ENCODE measurements at regions not wholly inside any gene's neighbourhood (a gene's known extent, or its start where the extent isn't known, plus 50 kb on each side); places are given as distances from the start of the nearest gene placed in this dataset.

DNA sequence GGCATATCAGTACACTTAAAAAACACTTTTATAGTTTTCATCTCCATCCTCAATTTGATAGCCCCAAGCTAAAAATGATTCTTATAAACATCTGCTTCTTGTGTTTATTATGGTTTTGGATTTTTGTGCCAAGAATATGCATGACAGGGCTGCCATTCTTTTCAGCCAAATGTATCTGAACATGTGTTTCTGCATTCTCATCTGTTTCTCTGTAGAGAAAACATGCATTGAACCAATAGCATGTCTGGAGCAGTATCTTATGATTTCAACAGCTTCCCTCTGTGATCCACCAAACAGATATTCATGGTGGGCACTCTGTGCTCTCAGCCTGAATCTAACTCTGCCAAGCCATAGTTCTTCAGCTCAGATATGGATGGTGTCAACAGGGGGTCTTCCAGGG is 99.3 kb upstream of the ERCC6L2 start:
- no peak overlapping the region for H3K27ac Mint-ChIP-seq
- intact Hi-C loops (cut with micrococcal nuclease), result no loop called here
- H3K36me3 Mint-ChIP-seq (ENCODE audit: low read depth), result no peaks in the 10 kb centered on the region
- peaks cover 23% of the 10 kb centered on the region for H3K27me3 Mint-ChIP-seq
- H3K4me1 Mint-ChIP-seq (ENCODE audit: low read depth), result no peaks in the 10 kb centered on the region
- H3K4me3 Mint-ChIP-seq, result no peak overlapping the region
- H3K9me3 Mint-ChIP-seq, result no peaks in the 10 kb centered on the region

DNA sequence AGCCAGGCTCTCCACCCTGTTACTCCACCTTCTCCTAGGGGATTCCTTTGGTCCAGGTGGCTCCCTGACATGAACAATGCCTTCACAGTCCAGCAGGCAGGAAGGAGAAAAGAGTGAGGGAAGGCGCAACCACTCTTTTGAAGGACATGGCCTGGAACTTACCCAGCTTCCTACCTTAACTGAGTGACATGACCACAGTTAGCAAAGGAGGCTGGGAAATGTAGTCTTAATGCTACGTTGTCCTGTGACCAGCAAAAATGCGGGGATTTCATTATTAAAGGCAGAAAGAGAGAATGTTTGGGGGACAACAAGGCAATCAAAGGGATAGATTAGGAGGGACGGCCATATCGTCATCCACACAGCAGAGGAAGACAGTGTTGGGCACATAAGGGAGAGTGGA is 100.3 kb upstream of the ERCC6L2 start:
- H3K27ac Mint-ChIP-seq, result no peak overlapping the region
- H3K27me3 Mint-ChIP-seq, result peaks cover 29% of the 10 kb centered on the region
- H3K9me3 Mint-ChIP-seq, result no peaks in the 10 kb centered on the region
- H3K4me3 Mint-ChIP-seq, result no peak overlapping the region
- H3K4me1 Mint-ChIP-seq (ENCODE audit: low read depth), result no peaks in the 10 kb centered on the region
- intact Hi-C loops (cut with micrococcal nuclease), result no loop called here
- no peaks in the 10 kb centered on the region for H3K36me3 Mint-ChIP-seq (ENCODE audit: low read depth)

DNA sequence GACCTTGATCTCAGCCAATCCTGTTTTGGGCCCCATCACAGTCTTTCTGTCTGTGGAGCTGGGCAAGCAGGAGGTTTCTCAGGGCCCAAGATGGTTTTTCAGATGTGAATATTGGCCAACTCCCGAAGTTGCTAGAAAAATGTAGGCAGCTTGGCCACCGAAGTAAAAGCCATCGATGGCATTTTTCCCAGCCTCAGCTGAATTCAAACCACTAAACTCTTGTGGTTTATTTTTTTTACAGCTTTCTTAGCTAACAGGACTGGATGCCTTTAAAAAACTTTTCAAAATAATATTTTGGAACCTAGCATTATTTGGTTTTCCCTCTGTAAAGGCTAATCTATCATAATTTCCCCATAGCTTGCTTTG is 102.5 kb upstream of the ERCC6L2 start:
- no peak overlapping the region for H3K4me3 Mint-ChIP-seq
- peaks cover 29% of the 10 kb centered on the region for H3K27me3 Mint-ChIP-seq
- no peaks in the 10 kb centered on the region for H3K4me1 Mint-ChIP-seq (ENCODE audit: low read depth)
- intact Hi-C loops (cut with micrococcal nuclease), result no loop called here
- H3K9me3 Mint-ChIP-seq, result no peaks in the 10 kb centered on the region
- no peaks in the 10 kb centered on the region for H3K36me3 Mint-ChIP-seq (ENCODE audit: low read depth)
- H3K27ac Mint-ChIP-seq, result no peak overlapping the region

DNA sequence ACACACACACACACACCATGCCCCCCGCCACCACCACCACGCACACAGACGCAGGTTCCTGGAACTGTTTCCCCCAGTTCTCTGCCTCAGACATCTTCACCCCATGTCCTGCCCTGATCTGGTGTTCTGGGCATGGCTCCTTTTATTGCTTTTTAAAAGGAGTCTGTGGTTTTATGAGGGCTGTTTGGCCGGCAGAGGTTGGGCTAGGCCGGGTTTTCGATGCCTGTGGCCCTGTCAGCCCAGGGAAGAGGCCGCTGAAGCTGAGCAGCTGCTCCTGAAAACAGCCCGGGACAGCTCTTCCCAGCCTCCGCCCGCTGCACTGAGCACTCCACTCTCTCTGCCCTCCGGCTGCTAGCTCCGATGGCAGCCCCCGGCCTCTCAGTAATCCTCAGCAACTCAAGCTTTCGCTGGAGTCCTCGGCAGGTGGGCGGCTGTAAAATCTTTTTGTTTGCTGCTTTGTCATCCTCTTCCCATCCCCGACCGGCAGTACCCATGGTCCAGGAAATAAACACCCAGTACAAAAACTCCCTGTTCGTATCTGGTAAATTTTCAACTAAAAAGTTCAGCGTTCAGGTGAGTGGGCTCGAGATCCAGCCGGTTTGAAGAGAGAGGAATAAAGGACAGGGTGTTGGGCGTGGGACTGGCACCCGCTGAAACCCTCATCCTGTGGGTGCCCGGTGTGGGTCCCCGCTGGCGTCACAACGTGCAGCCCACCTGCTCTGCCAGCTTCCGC is 103.0 kb upstream of the ERCC6L2 start:
- intact Hi-C loops (cut with micrococcal nuclease), result no loop called here
- Mint-ChIP-seq H3K4me3 (no peak overlapping the region), H3K36me3 (ENCODE audit: low read depth) (no peaks in the 10 kb centered on the region), H3K4me1 (ENCODE audit: low read depth) (no peaks in the 10 kb centered on the region), H3K27ac (no peak overlapping the region), H3K27me3 (peaks cover 29% of the 10 kb centered on the region), H3K9me3 (no peaks in the 10 kb centered on the region)

DNA sequence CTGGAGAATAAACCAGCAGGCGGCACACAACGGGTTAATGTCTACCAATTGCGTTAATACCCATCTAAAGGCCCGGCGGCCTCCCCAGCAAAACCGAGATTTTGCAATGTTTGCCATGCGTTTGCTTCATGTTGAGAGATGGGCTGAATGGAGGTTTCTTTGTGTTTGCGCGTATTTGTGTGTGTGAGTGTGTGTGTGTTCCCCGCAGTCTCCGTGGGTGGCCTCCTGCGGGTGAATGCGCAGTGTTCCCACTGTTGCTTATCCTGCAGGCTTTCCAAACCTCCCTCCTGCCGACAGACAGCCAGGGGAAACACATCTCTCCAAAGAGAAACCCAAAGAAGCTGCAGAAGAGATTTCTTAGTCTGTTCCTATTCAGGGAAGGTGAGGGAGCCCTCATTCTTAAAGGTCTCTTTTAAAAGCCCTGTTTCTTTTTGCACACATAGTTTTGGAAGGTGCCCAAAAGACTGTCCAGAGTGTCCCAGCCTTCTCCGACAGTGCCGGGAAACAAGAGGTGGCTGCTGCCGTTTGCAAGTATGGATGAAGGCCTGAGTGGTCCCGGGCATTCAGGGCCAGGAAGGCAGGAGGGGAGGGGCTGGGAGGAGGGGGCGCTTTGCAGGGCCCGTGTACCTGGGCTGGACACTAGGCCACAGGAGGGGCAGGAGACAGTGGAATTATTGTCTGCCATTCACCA is 103.8 kb upstream of the ERCC6L2 start:
- H3K27ac Mint-ChIP-seq, result no peak overlapping the region
- intact Hi-C loops (cut with micrococcal nuclease), result no loop called here
- no peaks in the 10 kb centered on the region for H3K36me3 Mint-ChIP-seq (ENCODE audit: low read depth)
- no peak overlapping the region for H3K4me3 Mint-ChIP-seq
- peaks cover 28% of the 10 kb centered on the region for H3K27me3 Mint-ChIP-seq
- H3K9me3 Mint-ChIP-seq, result no peaks in the 10 kb centered on the region
- H3K4me1 Mint-ChIP-seq (ENCODE audit: low read depth), result no peaks in the 10 kb centered on the region

DNA sequence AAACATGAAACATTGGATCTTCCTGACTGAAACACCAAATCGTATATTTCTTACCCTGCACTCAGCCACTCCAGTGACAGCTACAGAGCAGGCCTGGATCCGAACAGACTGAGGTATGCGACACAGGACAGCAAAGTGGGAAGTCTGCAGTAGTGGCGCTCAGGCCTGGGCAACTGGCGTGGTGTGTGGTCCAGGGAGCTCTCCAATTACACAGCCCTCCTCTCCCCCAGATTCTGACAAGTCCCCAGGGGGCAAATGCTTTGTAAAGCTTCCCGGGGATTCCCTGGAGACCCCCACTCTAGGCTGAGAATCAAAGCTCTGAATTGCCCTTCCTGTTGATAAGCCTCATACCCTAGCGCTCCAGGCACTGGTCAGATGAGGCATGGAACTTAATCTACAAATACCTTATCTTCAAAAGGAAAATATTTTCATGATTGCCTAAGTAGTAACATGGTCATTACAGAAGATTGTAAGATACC is 104.8 kb upstream of the ERCC6L2 start:
- no peaks in the 10 kb centered on the region for H3K9me3 Mint-ChIP-seq
- H3K4me1 Mint-ChIP-seq (ENCODE audit: low read depth), result no peaks in the 10 kb centered on the region
- no peaks in the 10 kb centered on the region for H3K36me3 Mint-ChIP-seq (ENCODE audit: low read depth)
- H3K4me3 Mint-ChIP-seq, result no peak overlapping the region
- H3K27ac Mint-ChIP-seq, result no peak overlapping the region
- peaks cover 28% of the 10 kb centered on the region for H3K27me3 Mint-ChIP-seq
- intact Hi-C loops (cut with micrococcal nuclease), result no loop called here

DNA sequence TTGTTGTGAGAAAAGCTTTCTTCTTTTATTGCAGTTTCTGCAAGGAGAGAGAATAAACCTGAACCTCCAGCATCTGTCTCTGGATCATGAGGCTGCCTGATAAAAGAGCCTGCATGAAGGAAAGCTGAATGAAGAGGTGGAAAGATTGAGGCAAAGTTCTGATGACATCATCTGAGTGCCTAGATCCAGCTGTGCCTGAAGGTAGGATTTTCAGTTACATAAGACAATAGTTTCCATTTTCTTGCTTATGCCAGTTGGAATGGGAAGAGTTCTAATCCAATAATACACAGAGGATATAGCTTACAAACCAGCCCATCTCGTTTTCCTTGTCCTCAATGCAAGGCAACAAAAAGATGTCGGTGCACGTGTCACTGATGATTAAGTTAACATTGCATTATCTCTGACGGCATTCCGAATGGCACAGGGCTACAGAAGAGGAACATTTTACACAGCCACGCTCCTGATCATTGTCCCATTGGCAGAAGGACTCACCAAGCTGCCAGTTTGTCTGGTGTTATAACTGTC is 105.5 kb upstream of the ERCC6L2 start:
- H3K9me3 Mint-ChIP-seq, result no peaks in the 10 kb centered on the region

DNA sequence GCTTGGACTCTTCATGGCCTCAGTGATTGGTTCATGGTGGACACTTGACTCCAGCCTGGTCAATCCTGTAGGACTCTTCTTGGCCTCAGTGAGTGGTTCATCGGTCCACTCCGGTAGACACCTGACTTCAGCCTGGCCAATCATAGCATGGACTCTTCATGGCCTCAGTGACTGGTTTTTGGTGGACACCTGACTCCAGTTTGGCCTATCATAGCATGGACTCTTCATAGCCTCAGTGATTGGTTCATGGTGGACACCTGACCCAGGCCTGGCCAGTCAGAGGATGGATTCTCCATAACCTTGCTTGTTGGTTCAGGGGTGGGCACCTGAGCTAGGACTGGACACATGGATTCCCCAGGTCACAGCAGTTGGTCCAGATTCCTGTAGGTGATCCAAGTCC is 106.0 kb upstream of the ERCC6L2 start:
- Mint-ChIP-seq H3K4me3 (no peak overlapping the region), H3K27me3 (peaks cover 25% of the 10 kb centered on the region), H3K27ac (no peak overlapping the region), H3K9me3 (no peaks in the 10 kb centered on the region), H3K4me1 (ENCODE audit: low read depth) (no peaks in the 10 kb centered on the region), H3K36me3 (ENCODE audit: low read depth) (no peaks in the 10 kb centered on the region)
- intact Hi-C loops (cut with micrococcal nuclease), result no loop called here

More for the DNA sequence above, 105.5 kb upstream of the ERCC6L2 start:
- Mint-ChIP-seq H3K4me3 (no peak overlapping the region), H3K27me3 (peaks cover 28% of the 10 kb centered on the region), H3K4me1 (ENCODE audit: low read depth) (no peaks in the 10 kb centered on the region), H3K36me3 (ENCODE audit: low read depth) (no peaks in the 10 kb centered on the region), H3K27ac (no peak overlapping the region)
- intact Hi-C loops (cut with micrococcal nuclease), result no loop called here

DNA sequence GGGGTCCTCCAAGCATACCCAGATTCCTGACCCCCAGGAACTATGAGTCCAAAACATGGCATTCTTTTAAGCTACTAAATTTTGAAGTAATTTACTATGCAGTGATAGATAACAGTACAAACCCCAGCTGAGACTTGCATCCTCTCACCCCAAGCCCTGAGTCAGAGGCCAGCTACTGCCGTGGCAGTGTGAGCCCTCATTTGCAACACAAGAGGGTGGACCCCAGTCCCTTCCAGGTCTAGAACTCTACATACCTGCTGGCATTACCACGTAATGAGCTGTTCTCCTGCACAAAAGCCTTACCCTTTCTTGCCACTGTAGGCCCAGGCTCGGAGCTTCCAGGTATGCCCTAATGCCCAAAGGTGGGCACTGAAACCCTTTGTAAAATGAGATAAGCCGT is 108.6 kb upstream of the ERCC6L2 start:
- peaks cover 12% of the 10 kb centered on the region for H3K27me3 Mint-ChIP-seq
- no peaks in the 10 kb centered on the region for H3K4me1 Mint-ChIP-seq (ENCODE audit: low read depth)
- no peak overlapping the region for H3K27ac Mint-ChIP-seq
- no peak overlapping the region for H3K4me3 Mint-ChIP-seq
- no peaks in the 10 kb centered on the region for H3K9me3 Mint-ChIP-seq
- intact Hi-C loops (cut with micrococcal nuclease), result no loop called here
- no peaks in the 10 kb centered on the region for H3K36me3 Mint-ChIP-seq (ENCODE audit: low read depth)

DNA sequence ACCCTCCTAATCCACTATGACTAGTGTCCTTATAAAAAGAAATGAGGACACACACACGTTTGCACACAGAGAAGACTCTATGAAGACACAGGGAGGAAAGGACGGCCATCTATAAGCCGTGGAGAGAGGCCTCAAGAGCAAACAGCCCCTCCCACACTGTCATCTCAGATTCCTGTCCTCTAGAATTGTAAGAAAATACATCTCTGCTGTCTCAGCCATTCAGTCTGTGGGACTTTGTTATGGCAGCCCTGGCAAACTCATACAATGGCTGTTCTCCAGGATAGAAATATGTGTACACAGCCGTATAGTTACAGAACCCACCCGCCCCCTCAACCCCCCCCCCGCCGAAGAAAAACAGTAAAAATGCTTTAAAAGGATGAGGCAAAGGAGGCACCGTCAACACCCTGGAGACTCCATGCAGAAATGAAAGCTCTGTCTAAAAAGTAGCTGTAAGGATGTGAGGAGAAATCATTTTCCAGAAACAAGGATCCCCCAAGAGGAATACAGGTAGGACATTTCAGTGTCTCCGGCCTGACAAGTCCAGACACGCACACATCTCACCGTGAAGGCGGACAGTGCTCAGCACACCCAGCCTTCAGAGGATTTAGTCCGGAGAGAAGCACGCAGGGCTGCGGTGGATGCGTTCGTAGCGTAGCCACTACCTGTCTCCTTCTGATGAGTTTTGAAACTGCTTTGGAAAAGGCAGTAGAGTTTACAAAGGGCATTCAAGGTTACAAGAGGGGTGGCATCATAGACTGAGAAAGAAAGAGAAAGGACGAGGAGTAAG is 110.8 kb upstream of the ERCC6L2 start:
- no peak overlapping the region for H3K27ac Mint-ChIP-seq
- H3K9me3 Mint-ChIP-seq, result no peaks in the 10 kb centered on the region
- H3K4me3 Mint-ChIP-seq, result no peak overlapping the region
- intact Hi-C loops (cut with micrococcal nuclease), result no loop called here
- no peaks in the 10 kb centered on the region for H3K4me1 Mint-ChIP-seq (ENCODE audit: low read depth)
- H3K36me3 Mint-ChIP-seq (ENCODE audit: low read depth), result no peaks in the 10 kb centered on the region
- H3K27me3 Mint-ChIP-seq, result peaks cover 2% of the 10 kb centered on the region

DNA sequence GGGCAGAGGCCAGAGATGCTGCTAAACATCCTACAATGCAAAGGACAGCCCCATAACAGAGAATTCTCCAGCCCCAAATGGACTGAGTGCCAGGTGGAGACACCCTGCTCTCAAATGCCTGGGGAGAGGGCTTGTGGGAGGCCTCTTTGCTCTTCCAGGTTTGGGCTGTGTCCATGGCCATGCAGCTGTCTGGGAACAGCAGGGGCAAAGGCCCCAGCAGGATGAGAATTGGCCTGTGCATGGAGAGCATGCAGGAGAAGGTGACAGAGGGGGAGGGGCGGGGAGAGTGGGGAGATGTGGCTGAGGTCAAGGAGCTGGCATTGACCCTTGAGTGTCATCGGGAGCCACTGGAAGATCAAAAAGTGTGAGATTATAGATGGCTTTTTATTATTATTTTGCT is 111.5 kb upstream of the ERCC6L2 start:
- Mint-ChIP-seq H3K4me3 (no peak overlapping the region), H3K9me3 (no peaks in the 10 kb centered on the region), H3K4me1 (ENCODE audit: low read depth) (no peaks in the 10 kb centered on the region), H3K27ac (no peak overlapping the region), H3K36me3 (ENCODE audit: low read depth) (no peaks in the 10 kb centered on the region), H3K27me3 (peaks cover 2% of the 10 kb centered on the region)
- intact Hi-C loops (cut with micrococcal nuclease), result no loop called here

DNA sequence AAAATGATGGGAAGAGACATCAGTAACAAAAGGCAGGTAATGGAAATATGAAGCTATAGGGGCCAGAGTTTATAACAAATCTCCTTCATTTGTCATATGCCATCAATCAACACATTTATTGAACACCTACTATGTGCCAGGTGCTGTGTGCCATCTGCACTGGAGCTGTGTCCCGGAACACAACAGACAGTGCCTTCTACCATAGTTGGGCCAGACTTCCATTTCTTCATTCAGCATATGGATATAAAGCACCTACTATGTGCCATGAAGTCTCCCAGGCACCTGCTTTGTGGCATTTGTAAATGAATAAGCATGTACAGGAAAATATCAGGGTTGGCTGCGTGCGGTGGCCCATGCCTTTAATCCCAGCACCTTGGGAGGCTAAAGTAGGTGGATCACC is 112.5 kb upstream of the ERCC6L2 start:
- peaks cover 2% of the 10 kb centered on the region for H3K27me3 Mint-ChIP-seq
- intact Hi-C loops (cut with micrococcal nuclease), result no loop called here
- no peaks in the 10 kb centered on the region for H3K4me1 Mint-ChIP-seq (ENCODE audit: low read depth)
- H3K27ac Mint-ChIP-seq, result no peak overlapping the region
- H3K9me3 Mint-ChIP-seq, result no peaks in the 10 kb centered on the region
- no peaks in the 10 kb centered on the region for H3K36me3 Mint-ChIP-seq (ENCODE audit: low read depth)
- H3K4me3 Mint-ChIP-seq, result no peak overlapping the region

DNA sequence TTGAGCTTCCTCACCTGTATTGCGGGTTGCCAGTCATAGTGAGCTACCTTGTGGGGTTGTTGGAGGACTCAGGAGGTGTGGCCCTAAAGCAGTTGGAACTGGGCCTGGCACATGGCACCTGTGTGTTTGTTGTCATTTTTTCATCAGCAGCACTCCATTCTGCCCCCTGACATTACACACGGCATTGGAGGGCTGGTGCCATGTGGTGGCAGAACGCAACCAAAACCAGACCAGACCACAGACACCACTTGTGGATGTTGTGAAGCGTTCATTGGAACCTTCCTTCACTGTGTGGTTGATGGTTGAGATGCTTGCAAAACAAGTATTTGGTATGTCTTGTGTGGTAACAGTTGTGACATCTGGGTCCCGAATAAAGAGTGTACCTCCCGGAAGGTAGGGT is 113.2 kb upstream of the ERCC6L2 start:
- no peaks in the 10 kb centered on the region for H3K36me3 Mint-ChIP-seq (ENCODE audit: low read depth)
- H3K27ac Mint-ChIP-seq, result no peak overlapping the region
- intact Hi-C loops (cut with micrococcal nuclease), result no loop called here

DNA sequence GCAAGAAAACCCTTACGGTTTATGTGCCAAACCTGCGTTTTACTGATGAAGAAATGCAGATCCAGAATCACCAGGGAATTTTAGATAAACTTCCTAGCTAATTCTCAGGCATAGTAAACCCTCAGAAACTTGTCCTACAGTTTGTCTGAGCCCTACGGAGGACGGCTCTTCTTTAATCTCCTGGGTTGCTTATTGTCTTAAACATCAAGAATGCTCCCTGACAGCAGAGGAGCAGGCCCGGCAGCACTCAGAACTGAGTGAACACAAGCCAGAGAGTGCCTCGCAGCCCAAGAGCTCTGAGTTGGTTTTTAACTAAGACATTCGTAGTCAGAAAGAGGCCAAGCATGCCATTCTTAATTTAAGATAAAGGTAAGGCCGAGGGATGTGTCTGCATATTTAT is 114.7 kb upstream of the ERCC6L2 start:
- H3K4me1 Mint-ChIP-seq (ENCODE audit: low read depth), result no peaks in the 10 kb centered on the region
- no peak overlapping the region for H3K4me3 Mint-ChIP-seq
- intact Hi-C loops (cut with micrococcal nuclease), result no loop called here
- H3K27me3 Mint-ChIP-seq, result peaks cover 2% of the 10 kb centered on the region
- no peaks in the 10 kb centered on the region for H3K36me3 Mint-ChIP-seq (ENCODE audit: low read depth)
- H3K27ac Mint-ChIP-seq, result no peak overlapping the region
- H3K9me3 Mint-ChIP-seq, result no peaks in the 10 kb centered on the region

More for the DNA sequence above, 113.2 kb upstream of the ERCC6L2 start:
- Mint-ChIP-seq H3K27me3 (peaks cover 2% of the 10 kb centered on the region), H3K4me1 (ENCODE audit: low read depth) (no peaks in the 10 kb centered on the region), H3K4me3 (no peak overlapping the region), H3K9me3 (no peaks in the 10 kb centered on the region)

Measured in dendritic cell treated with granulocyte-macrophage colony-stimulating factor and Interleukin-4, amounts not matched to agents 40 ng/mL and 50 ng/mL, for 4 days (primary cell).